Stimulated activated CD8-positive, alpha-beta memory T cell treated with anti-CD3 and anti-CD28 coated beads, Interleukin-15, amount 100 ng/mL, for 4 hours (primary cell): ENCODE measurements at regions not wholly inside any gene's neighbourhood (a gene's known extent, or its start where the extent isn't known, plus 50 kb on each side); places are given as distances from the start of the nearest gene placed in this dataset.

Experiments
- DNase-seq, 2 donors: peaks; one replicate each; pipeline ENCODE4 v3.0.0-alpha.2; 2020; ENCODE audit warnings: low read depth in 2 of 2

- DNase-seq: no peak
Observed at GRCh38 chr2:180219491-180219890, 212.4 kb upstream of the CWC22 start.

GRCh38 chr2:180208841-180209240 lies 201.7 kb upstream of the CWC22 start:
- no peak for DNase-seq

GRCh38 chr2:180205621-180206235 lies 198.6 kb upstream of the CWC22 start:
- DNase-seq: no peak

- no peak for DNase-seq
Observed at GRCh38 chr2:180203972-180204371, 196.9 kb upstream of the CWC22 start.

GRCh38 chr2:180202467-180202951 lies 195.4 kb upstream of the CWC22 start:
- no peak for DNase-seq

- DNase-seq: no peak
Observed at GRCh38 chr2:180196419-180196977, 189.4 kb upstream of the CWC22 start.

- no peak for DNase-seq
Observed at GRCh38 chr2:180195847-180196246, 188.8 kb upstream of the CWC22 start.

GRCh38 chr2:180191432-180192124 lies 184.5 kb upstream of the CWC22 start:
- DNase-seq: no peak

- no peak for DNase-seq
Observed at GRCh38 chr2:180190851-180191250, 183.8 kb upstream of the CWC22 start.

GRCh38 chr2:180187611-180188010 lies 180.5 kb upstream of the CWC22 start:
- no peak for DNase-seq

GRCh38 chr2:180184506-180184905 lies 177.4 kb upstream of the CWC22 start:
- no peak for DNase-seq

GRCh38 chr2:180180511-180180910 lies 173.4 kb upstream of the CWC22 start:
- no peak for DNase-seq

GRCh38 chr2:180177534-180177933 lies 170.4 kb upstream of the CWC22 start:
- no peak for DNase-seq

- no peak for DNase-seq
Observed at GRCh38 chr2:180175736-180176135, 168.6 kb upstream of the CWC22 start.

GRCh38 chr2:180174580-180174979 lies 167.5 kb upstream of the CWC22 start:
- no peak for DNase-seq

- DNase-seq: no peak
Observed at GRCh38 chr2:180169474-180169873, 162.4 kb upstream of the CWC22 start.

- no peak for DNase-seq
Observed at GRCh38 chr2:180161415-180161814, 154.3 kb upstream of the CWC22 start.

- DNase-seq: no peak
Observed at GRCh38 chr2:180159921-180160320, 152.8 kb upstream of the CWC22 start.

- DNase-seq: no peak
Observed at GRCh38 chr2:180158961-180159360, 151.9 kb upstream of the CWC22 start.

GRCh38 chr2:180156651-180157050 lies 149.6 kb upstream of the CWC22 start:
- no peak for DNase-seq

GRCh38 chr2:180150606-180151005 lies 143.5 kb upstream of the CWC22 start:
- no peak for DNase-seq

GRCh38 chr2:180146541-180146940 lies 139.4 kb upstream of the CWC22 start:
- no peak for DNase-seq

- DNase-seq: no peak
Observed at GRCh38 chr2:180146114-180146513, 139.0 kb upstream of the CWC22 start.
